HUDEP-2 (cell line): ENCODE measurements at regions not wholly inside any gene's neighbourhood (a gene's known extent, or its start where the extent isn't known, plus 50 kb on each side); places are given as distances from the start of the nearest gene placed in this dataset.

Experiments used
- DNase-seq, 76 experiments: peaks; one replicate each; lab custom pipeline; 2025; ENCODE audit not compliant: unreplicated experiment in 76 of 76; lab: John Stamatoyannopoulos, UW

DNA sequence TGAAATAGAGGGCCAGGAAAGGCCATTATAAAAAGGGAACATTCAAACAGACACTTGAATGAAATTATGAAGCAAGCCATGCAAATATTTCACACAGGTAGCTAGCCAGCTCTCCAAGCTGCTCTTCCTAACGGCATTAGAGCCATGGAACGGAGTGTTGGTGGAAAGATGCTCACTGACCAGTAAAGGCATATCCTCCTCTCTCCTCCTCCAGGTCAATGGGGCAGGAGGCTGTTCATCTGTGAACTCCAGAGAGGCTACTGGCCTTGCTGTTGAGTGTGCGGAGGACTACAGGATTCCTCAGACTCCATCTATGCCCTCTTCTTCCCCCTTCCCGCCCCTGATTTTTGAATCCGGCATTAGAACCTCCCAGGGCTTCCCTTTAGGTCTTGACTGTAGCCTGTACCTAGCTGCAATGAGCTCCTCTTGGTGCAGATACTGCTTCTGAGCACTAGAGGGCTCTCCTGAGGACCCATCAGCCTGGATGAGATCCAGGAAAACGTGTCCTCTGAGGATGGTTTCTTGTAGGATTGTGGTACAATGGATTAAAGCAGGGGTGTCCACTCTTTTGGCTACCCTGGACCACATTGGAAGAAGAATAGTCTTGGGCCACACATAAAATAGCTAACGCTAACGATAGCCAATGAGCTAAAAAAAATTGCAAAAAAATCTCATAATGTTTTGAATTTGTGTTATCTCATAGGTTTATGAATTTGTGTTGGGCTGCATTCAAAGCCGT is 162.2 kb downstream of the SREK1 start:
- DNase-seq, result peak in 50 of 76 experiments; percentile 2 to 67 (median 29)

DNA sequence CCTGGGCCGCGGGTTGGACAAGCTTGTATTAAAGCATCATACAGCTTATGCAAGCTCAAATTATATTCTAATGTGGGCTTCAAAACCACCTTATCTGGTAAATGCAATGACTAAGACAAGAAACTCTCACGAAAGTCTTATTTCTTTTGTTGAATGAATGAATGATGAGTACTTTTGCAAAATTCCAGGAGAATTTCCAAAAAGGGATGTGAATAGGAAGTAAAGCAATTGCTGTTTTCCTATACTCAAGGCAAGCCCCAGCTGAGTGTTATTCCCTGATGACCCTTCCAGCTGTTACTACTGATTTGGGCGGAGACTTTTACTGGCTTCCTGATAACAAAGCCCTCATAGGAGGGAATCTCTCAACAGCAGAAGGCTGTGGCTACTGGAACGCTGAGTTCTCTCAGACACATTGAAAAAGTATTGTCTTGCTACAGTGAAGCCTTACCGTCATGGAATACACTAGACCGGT is 162.8 kb downstream of the SREK1 start:
- peak in 18 of 76 experiments; percentile 1 to 35 (median 5) for DNase-seq

DNA sequence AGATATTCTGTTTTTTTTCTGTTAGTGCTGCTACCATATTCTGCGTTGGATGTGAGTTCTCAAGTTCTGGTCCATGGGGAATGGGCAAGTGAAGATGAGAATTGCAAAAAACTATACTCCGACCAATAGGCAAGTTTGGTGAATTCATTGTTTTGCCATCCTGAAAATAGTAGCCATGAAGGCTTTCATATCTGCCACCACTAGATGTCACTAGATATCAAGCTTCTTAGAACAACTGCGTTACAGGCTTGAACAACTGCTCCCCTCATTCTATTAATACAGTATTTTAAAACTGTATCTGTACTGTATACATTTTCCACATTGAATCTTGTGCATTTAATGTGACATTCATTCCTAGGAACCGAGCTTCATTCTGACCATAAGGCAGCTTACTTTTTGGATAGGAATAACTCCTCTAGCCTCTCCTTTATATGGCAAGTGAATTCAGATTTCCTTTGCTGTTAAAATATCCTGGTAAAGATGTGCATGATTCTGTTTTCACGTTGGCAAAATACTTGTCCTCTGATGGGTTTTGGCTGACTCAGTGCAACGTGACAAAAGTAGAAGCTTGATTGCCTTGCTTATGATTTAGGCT is 163.6 kb downstream of the SREK1 start:
- peak in 29 of 76 experiments; percentile 1 to 65 (median 31) for DNase-seq

- no peak for DNase-seq
These were observed 168.2 kb downstream of the SREK1 start for GRCh38 chr5:66312266-66312665.

DNA sequence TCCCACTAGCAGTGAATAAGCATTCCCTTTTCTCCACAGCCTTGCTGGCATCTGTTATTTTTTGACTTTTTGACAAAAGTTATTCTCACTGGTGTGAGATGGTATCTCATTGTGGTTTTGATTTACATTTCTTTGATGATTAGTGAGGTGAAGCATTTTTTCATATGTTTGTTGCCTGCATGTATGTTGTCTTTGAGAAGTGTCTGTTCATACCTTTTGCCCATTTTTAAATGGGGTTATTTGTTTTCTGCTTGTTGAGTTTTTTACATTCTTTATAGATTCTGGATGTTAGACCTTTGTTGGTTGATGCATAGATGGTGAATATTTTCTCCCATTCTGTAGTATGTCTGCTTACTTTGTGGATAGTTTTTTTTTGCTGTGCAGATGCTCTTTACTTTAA is 171.7 kb downstream of the SREK1 start:
- DNase-seq, result no peak

DNA sequence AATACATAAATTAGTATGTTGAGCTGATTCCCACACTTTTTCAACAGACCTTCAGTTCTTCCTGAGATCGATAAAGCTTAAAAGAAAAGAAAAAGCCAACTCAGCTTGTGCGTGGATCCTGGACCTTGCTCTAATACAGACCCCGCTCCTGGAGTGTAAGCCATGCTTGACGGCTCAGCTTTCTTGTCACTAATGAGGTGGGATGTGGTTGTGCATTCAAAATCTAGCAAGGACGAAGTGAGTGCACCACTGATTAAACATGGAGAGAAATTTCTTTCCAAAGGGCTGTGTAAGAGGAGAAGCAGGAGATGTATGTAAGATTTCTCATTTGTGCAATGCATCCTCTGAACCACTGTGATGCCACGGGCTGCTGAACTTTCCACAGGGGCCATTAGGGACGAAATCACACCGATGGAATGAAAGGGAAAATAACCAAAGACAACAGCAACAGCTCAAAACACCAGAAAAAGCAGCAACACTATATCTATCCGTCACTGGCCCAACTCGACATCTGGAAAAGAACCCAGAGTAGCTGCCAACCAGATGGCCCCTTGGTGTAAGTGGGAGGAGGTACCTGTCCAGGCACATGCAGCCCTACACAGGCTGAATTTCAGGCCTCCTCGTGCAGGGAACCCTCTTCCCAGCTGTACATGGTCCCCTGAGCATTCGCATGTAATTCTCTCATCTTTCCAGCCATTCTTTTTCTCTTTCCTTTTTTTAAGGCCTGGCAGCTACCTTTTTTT is 178.9 kb downstream of the SREK1 start:
- DNase-seq, result no peak

DNA sequence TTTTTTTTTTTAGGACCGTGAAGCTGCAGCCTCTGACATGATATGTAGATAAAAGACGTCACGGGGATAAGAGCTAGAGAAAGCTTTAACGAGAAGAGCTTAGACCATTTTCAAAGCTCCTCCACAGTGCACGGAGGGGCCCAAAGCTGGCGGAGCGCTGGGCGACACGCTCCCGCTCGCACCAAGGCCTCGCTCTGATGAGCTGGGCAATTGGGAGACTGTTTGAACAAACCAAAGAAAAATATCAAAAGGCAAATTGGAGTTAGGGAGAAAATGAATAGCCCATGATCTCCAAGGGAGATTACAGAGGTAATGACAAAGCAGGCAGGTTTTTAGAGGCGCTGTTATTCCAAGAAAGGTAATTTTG is 179.4 kb downstream of the SREK1 start:
- DNase-seq, result no peak

- DNase-seq, result no peak
These were observed 180.3 kb downstream of the SREK1 start for GRCh38 chr5:66324357-66324756.

DNA sequence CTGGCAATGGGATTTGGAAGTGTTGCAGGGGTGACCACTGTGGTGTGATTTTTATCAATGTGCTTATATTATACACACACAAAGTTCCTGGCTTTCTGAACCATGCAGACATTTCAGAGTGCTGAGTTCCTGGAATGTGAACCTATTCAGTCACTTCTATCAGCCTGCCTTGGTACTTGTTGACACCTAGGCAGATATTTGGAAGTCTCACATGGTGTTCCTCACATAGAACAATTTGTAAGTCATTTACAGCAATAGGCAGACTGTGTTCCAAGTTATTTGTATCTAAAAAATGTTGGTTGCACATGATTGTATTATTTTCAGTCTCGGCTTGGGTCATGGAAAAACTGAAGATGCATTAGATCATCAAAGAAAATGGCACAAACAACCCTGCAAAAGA is 182.2 kb downstream of the SREK1 start:
- no peak for DNase-seq

GRCh38 chr5:66327008-66327407 is 182.9 kb downstream of the SREK1 start:
- DNase-seq, result no peak

DNA sequence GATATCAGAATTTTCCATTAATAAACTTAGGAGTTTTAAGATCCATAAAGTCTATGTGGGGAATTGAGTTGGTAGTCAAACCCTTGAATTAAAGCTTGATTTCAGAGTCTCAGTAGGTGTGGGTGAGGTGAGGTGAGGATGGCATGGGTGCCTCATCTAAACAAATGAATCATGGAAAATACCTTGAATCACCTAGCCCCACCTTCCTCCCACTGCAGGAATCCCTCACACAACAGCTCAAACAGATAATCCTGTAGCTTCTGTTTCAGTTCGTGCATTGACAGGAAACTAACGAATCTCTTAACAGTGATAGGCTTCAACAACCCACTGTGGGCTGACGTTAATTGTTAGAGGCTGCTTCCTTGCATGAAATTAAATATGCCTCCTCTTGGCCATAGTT is 185.0 kb downstream of the SREK1 start:
- no peak for DNase-seq

- no peak for DNase-seq
These were observed 189.1 kb downstream of the SREK1 start for GRCh38 chr5:66333192-66333591.

DNA sequence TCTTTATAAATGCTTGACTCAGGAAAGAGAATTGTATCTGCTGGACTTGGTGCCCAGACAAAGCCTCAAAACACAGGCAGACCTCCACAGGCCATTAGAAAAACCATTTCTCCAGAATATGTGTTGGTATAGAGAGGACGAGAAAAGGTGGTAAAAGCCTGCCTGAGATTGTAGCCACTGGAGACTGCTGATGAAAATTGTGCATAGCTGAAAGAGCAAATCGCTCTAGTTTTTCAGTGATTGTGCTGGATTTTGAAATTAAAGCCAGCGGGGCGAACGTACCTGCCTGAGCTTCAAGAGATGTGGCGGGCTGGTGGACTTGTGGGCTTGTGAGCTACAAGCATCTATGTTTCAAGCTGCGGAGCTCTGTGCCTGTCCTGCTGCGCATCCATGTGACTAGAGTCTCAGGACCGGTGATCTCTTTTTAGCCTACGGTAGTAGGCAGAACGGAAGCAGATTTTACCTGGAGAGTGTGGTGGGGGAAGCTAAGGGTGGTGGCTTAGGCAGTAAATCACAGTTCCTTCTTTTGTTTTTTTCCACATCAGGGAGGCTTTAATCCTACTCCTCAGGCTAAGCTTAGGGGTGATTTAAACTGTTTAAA is 193.6 kb downstream of the SREK1 start:
- no peak for DNase-seq

- DNase-seq, result no peak
These were observed 194.7 kb downstream of the SREK1 start for GRCh38 chr5:66338828-66339227.

DNA sequence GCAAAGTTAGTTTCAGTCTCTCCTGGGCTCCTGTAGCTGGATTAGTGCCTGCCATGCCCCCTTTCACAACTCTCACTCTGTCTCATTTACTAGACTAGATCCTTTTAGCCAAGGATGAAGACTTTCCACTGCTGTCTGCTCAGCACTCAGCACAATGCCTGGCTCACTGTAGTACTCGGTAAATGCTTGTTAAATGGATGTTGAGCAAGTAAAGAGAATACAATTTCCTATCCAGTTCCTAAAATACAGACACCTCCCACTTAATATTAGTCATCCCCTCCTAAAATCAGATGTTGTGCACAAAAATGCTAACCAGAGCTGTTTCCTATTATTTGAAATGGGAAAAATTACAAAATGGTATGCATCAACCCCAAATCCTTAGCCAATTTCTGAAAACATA is 195.8 kb downstream of the SREK1 start:
- no peak for DNase-seq

DNA sequence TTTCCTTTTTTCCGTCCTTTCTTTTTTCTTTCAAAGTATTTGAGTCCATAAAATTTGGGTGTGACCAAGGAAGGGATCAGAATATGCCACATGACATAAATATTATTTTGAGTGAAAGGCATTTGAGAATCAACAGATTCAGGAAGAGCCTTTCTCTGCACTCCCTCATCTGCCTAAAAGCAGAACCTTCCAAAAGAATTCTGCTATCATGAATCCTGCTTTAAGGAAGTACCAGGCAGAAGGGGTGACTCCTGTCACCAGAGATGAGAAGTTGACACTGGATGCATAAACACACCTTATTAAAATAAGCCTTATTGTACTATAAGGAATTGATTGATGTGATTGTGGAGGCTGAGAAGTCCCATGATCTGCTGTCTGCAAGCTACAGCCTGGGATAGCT is 196.7 kb downstream of the SREK1 start:
- DNase-seq, result no peak

GRCh38 chr5:66342341-66342880 is 198.3 kb downstream of the SREK1 start:
- no peak for DNase-seq

GRCh38 chr5:66343370-66344071 is 199.4 kb downstream of the SREK1 start:
- DNase-seq, result no peak

- DNase-seq, result no peak
These were observed 200.4 kb downstream of the SREK1 start for GRCh38 chr5:66344544-66344943.

GRCh38 chr5:66345281-66345680 is 201.2 kb downstream of the SREK1 start:
- DNase-seq, result no peak
